ENCODE measurements at regions not wholly inside any gene's neighbourhood (a gene's known extent, or its start where the extent isn't known, plus 50 kb on each side); places are given as distances from the start of the nearest gene placed in this dataset.

GRCh38 chr14:41449066-41449465 is 157.6 kb upstream of the LRFN5 start:
- TF ChIP-seq POLR2AphosphoS5 (IDR thresholded peaks at IDR 0.05; ENCODE audit: insufficient read depth in 1 of 2, low read depth in 1 of 2) = no peak
- TF ChIP-seq POLR2A (IDR thresholded peaks at IDR 0.05) = no peak
- no peak for TF ChIP-seq CTCF (IDR thresholded peaks at IDR 0.05)
